ENCODE measurements at regions not wholly inside any gene's neighbourhood (a gene's known extent, or its start where the extent isn't known, plus 50 kb on each side); places are given as distances from the start of the nearest gene placed in this dataset.
A peak's percentile ranks its signal among the peaks of the same experiment; 100 is the strongest.

- no peak for DNase-seq (ENCODE audit: low spot score)
- TF ChIP-seq CTCF (conservative IDR thresholded peaks at IDR 0.05; ENCODE audit: low read depth, low read length) (no peak), EZH2 (IDR thresholded peaks at IDR 0.05; ENCODE audit: borderline replicate concordance, low read depth, low read length, poor library complexity, severe bottlenecking) (no peak)
- BruUV-seq (replicated peaks) = no TSS peak
Measured at GRCh38 chr7:115099906-115100305, 178.0 kb downstream of the MDFIC start.

GRCh38 chr7:115097175-115097671, 175.3 kb downstream of the MDFIC start:
- CTCF ChIA-PET = no interaction called here
- Histone ChIP-seq H3K27me3 (replicated peaks; ENCODE audit: insufficient read depth, low read depth, low read length, poor library complexity) (no peaks in the 10 kb centered on the region), H3K4me1 (ENCODE audit: insufficient read depth, low read length, poor library complexity, severe bottlenecking) (peaks cover 10% of the 10 kb centered on the region), H3K9me3 (ENCODE audit: low read depth, low read length, poor library complexity, severe bottlenecking) (no peaks in the 10 kb centered on the region), H3K27ac (ENCODE audit: low read depth, low read length, poor library complexity, severe bottlenecking) (no peak overlapping the region), H3K4me3 (ENCODE audit: low read depth, low read length, poor library complexity, severe bottlenecking) (no peak overlapping the region), H3K36me3 (ENCODE audit: insufficient read depth, low read length, poor library complexity, severe bottlenecking) (no peaks in the 10 kb centered on the region)
- BruUV-seq (replicated peaks) = no TSS peak
- no peak for TF ChIP-seq CTCF (conservative IDR thresholded peaks at IDR 0.05; ENCODE audit: low read depth, low read length)
- TF ChIP-seq EZH2 (IDR thresholded peaks at IDR 0.05; ENCODE audit: borderline replicate concordance, low read depth, low read length, poor library complexity, severe bottlenecking) = no peak
- intact Hi-C loops (cut with micrococcal nuclease; ENCODE audit: unreplicated experiment) = no loop called here
- peak; percentile 60 for DNase-seq (ENCODE audit: low spot score)
- POLR2A ChIA-PET (ENCODE audit: low non-redundant PET) = no interaction called here

More at GRCh38 chr7:115099906-115100305, 178.0 kb downstream of the MDFIC start:
- Histone ChIP-seq H3K36me3 (ENCODE audit: insufficient read depth, low read length, poor library complexity, severe bottlenecking) (no peaks in the 10 kb centered on the region), H3K9me3 (ENCODE audit: low read depth, low read length, poor library complexity, severe bottlenecking) (no peaks in the 10 kb centered on the region), H3K4me1 (ENCODE audit: insufficient read depth, low read length, poor library complexity, severe bottlenecking) (peaks cover 10% of the 10 kb centered on the region), H3K27ac (ENCODE audit: low read depth, low read length, poor library complexity, severe bottlenecking) (no peak overlapping the region), H3K4me3 (ENCODE audit: low read depth, low read length, poor library complexity, severe bottlenecking) (no peak overlapping the region), H3K27me3 (replicated peaks; ENCODE audit: insufficient read depth, low read depth, low read length, poor library complexity) (no peaks in the 10 kb centered on the region)
- POLR2A ChIA-PET (ENCODE audit: low non-redundant PET) = no interaction called here
- intact Hi-C loops (cut with micrococcal nuclease; ENCODE audit: unreplicated experiment) = no loop called here
- CTCF ChIA-PET = no interaction called here

GRCh38 chr7:115096262-115096661, 174.4 kb downstream of the MDFIC start:
- peaks cover 10% of the 10 kb centered on the region for H3K4me1 ChIP-seq (ENCODE audit: insufficient read depth, low read length, poor library complexity, severe bottlenecking)
- TF ChIP-seq CTCF (conservative IDR thresholded peaks at IDR 0.05; ENCODE audit: low read depth, low read length) (no peak), EZH2 (IDR thresholded peaks at IDR 0.05; ENCODE audit: borderline replicate concordance, low read depth, low read length, poor library complexity, severe bottlenecking) (no peak)
- no peak overlapping the region for H3K4me3 ChIP-seq (ENCODE audit: low read depth, low read length, poor library complexity, severe bottlenecking)
- BruUV-seq (replicated peaks) = no TSS peak
- CTCF ChIA-PET = no interaction called here
- no peaks in the 10 kb centered on the region for H3K36me3 ChIP-seq (ENCODE audit: insufficient read depth, low read length, poor library complexity, severe bottlenecking)
- no peaks in the 10 kb centered on the region for H3K27me3 ChIP-seq (replicated peaks; ENCODE audit: insufficient read depth, low read depth, low read length, poor library complexity)
- H3K9me3 ChIP-seq (ENCODE audit: low read depth, low read length, poor library complexity, severe bottlenecking) = no peaks in the 10 kb centered on the region
- POLR2A ChIA-PET (ENCODE audit: low non-redundant PET) = no interaction called here
- no peak for DNase-seq (ENCODE audit: low spot score)
- intact Hi-C loops (cut with micrococcal nuclease; ENCODE audit: unreplicated experiment) = no loop called here
- H3K27ac ChIP-seq (ENCODE audit: low read depth, low read length, poor library complexity, severe bottlenecking) = no peak overlapping the region

Data from A673 (cell line).